GM12878 (cell line): ENCODE measurements at regions not wholly inside any gene's neighbourhood (a gene's known extent, or its start where the extent isn't known, plus 50 kb on each side); places are given as distances from the start of the nearest gene placed in this dataset.

Experiments
- ATF3 ChIP-seq: IDR thresholded peaks from 2 replicates; pipeline ENCODE4 v1.6.1; 2011; ENCODE audit warnings: low read depth, mild to moderate bottlenecking, low read length, moderate library complexity, borderline replicate concordance; ENCODE audit errors: extremely low read depth
- CEBPB ChIP-seq, 2 experiments: fragments of 150-350 bp in 1 of 2; IDR thresholded peaks; 2 replicates each; pipeline ENCODE4 v1.6.1; 2012 to 2014; ENCODE audit warnings: low read depth in 2 of 2, low read length in 2 of 2, borderline replicate concordance in 1 of 2, inconsistent platforms in 1 of 2
- CTCF ChIP-seq, 3 experiments: IDR thresholded peaks in 2 of 3; conservative IDR thresholded peaks in 1 of 3; 2 replicates each; pipeline ENCODE4 v1.5.1; 2011; ENCODE audit warnings: low read depth in 3 of 3, low read length in 3 of 3, mild to moderate bottlenecking in 3 of 3, control low read depth in 2 of 3, moderate library complexity in 2 of 3, inconsistent platforms in 1 of 3, mixed read lengths in 1 of 3; ENCODE audit not compliant: control insufficient read depth in 2 of 3, insufficient read depth in 1 of 3; ENCODE audit errors: extremely low read depth in 1 of 3
- EP300 ChIP-seq, 2 experiments: fragments of 150-350 bp in 1 of 2; IDR thresholded peaks; 2 replicates each; pipeline ENCODE4 v1.6.1; 2011 to 2012; ENCODE audit warnings: low read depth in 2 of 2, low read length in 2 of 2, borderline replicate concordance in 1 of 2, improper control_type of control experiment in 1 of 2, inconsistent platforms in 1 of 2; ENCODE audit not compliant: control insufficient read depth in 1 of 2
- KDM1A ChIP-seq: fragments of 200-600 bp; sonication (generic); IDR thresholded peaks from 2 replicates; pipeline ENCODE4 v1.6.1; 2016; ENCODE audit warnings: borderline replicate concordance
- MEF2A ChIP-seq: IDR thresholded peaks from 2 replicates; pipeline ENCODE4 v1.6.1; 2011; ENCODE audit warnings: low read depth, mild to moderate bottlenecking, low read length, moderate library complexity; ENCODE audit not compliant: insufficient read depth
- PKNOX1 ChIP-seq: fragments of 450-650 bp; IDR thresholded peaks from 2 replicates; pipeline ENCODE4 v1.6.1; 2016; ENCODE audit warnings: mild to moderate bottlenecking
- POLR2AphosphoS5 ChIP-seq: IDR thresholded peaks from 2 replicates; pipeline ENCODE4 v1.6.1; 2011; ENCODE audit warnings: mild to moderate bottlenecking, low read length, inconsistent platforms
- RCOR1 ChIP-seq: conservative IDR thresholded peaks from 2 replicates; pipeline ENCODE4 v1.6.1; 2012; ENCODE audit warnings: low read depth, low read length, improper control_type of control experiment
- SP1 ChIP-seq: IDR thresholded peaks from one replicate; pipeline ENCODE4 v1.6.1; 2011; ENCODE audit warnings: low read depth, low read length
- SRF ChIP-seq, 2 experiments: IDR thresholded peaks; 2 replicates each; pipeline ENCODE4 v1.6.1; 2011; ENCODE audit warnings: low read depth in 2 of 2, low read length in 2 of 2, mild to moderate bottlenecking in 1 of 2, moderate library complexity in 1 of 2
- YBX1 ChIP-seq: fragments of 450-650 bp; IDR thresholded peaks from 2 replicates; pipeline ENCODE4 v1.6.1; 2016; ENCODE audit warnings: antibody characterized with exemption
- ZNF622 ChIP-seq: fragments of 450-650 bp; IDR thresholded peaks from 2 replicates; pipeline ENCODE4 v1.6.1; 2017; ENCODE audit warnings: mild to moderate bottlenecking, inconsistent platforms
- TF ChIP-seq, protein P1 (sequence below): IDR thresholded peaks from 2 replicates; pipeline ENCODE4 v1.6.1; 2012; ENCODE audit warnings: low read depth, low read length, improper control_type of control experiment

DNA sequence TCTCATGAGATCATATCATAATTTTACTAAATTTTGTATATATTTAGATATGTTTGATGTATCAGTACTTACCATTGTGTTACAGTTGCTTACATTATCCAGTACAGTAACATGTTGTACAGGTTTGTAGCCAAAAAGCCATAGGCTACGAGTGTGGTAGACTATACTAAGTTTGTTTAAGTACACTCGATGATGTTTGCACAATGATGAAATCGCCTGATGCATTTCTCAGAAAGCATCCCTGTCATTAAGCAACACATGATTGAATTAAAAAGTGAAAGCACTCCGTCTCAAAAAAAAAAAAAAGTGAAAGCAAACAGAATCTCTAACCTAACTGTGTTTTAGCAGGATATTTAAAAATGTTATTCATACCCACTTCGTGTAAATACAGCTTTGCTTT lies 104.9 kb upstream of the TFAP2D start:
- TF ChIP-seq ATF3 (no peak), RCOR1 (no peak), ZNF622 (no peak), SRF (IDR thresholded peaks at IDR 0.05; ENCODE audit: low read depth in 2 of 2, low read length in 2 of 2) (no peak), CTCF (IDR thresholded peaks at IDR 0.05 in 2 of 3, conservative IDR thresholded peaks at IDR 0.05 in 1 of 3; ENCODE audit: control insufficient read depth in 2 of 3, extremely low read depth in 1 of 3, insufficient read depth in 1 of 3, low read depth in 3 of 3, low read length in 3 of 3) (no peak), PKNOX1 (no peak), CEBPB (IDR thresholded peaks at IDR 0.05; ENCODE audit: borderline replicate concordance in 1 of 2, low read depth in 2 of 2, low read length in 2 of 2) (no peak), EP300 (IDR thresholded peaks at IDR 0.05; ENCODE audit: borderline replicate concordance in 1 of 2, control insufficient read depth in 1 of 2, low read depth in 2 of 2, low read length in 2 of 2) (no peak), MEF2A (no peak), SP1 (no peak), KDM1A (no peak), POLR2AphosphoS5 (no peak), YBX1 (no peak)
- TF ChIP-seq, protein P1, sequence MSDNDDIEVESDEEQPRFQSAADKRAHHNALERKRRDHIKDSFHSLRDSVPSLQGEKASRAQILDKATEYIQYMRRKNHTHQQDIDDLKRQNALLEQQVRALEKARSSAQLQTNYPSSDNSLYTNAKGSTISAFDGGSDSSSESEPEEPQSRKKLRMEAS, result no peak
